ENCODE measurements at regions not wholly inside any gene's neighbourhood (a gene's known extent, or its start where the extent isn't known, plus 50 kb on each side); places are given as distances from the start of the nearest gene placed in this dataset.

DNA sequence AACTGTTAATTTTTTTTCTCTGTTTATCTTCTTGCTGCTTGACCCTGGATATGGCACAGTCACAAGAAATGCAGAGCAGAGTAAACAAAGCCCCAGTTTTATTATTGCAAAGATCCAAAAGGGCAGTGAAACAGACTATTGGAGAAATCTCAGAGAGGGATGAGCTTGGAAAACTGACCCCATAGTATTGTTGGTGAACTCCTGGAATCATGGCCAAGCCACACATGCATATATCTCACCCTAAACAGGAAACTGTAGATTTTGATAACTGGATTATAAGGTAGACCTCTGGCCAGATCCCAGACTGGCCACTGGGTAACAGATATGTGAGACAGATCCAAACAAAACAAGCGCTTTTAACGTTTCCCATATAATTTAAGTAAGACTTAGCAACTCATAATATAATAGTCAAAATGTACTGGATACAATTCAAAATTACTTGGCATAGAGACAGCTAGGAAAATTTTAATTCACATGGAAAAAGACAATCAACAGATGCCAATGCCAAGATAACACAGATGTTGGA, 263.5 kb upstream of the SEMA6A start:
- Histone ChIP-seq H3K4me2 (ENCODE audit: control insufficient read depth, insufficient read depth) (no peak overlapping the region), H3K4me1 (ENCODE audit: control insufficient read depth, insufficient read depth, low read length) (no peaks in the 10 kb centered on the region), H3K9ac (ENCODE audit: control insufficient read depth, insufficient read depth, low read length) (no peak overlapping the region), H3K27ac (ENCODE audit: control insufficient read depth, insufficient read depth) (no peak overlapping the region), H3K79me2 (ENCODE audit: control insufficient read depth, insufficient read depth, low read length) (no peaks in the 10 kb centered on the region), H3K36me3 (ENCODE audit: control insufficient read depth in 2 of 2, insufficient read depth in 2 of 2, low read length in 1 of 2) (no peaks in the 10 kb centered on the region), H3K27me3 (replicated peaks in 1 of 2; ENCODE audit: control insufficient read depth in 2 of 2, insufficient read depth in 2 of 2, low read length in 1 of 2) (no peaks in the 10 kb centered on the region), H3K4me3 (no peak overlapping the region), H4K20me1 (ENCODE audit: control insufficient read depth, insufficient read depth) (no peaks in the 10 kb centered on the region), H2AFZ (ENCODE audit: control insufficient read depth, low read depth, low read length) (no peak overlapping the region), H3K9me3 (replicated peaks; ENCODE audit: control insufficient read depth, insufficient read depth, low read length) (no peaks in the 10 kb centered on the region)
- ChIA-PET POLR2A (interaction anchor here (0.5 to 0.6 kb wide), 2 partner anchors 171 to 612 kb away, joined by 3 to 4 read pairs; no protein-coding TSS in a partner anchor), CTCF (no interaction called here), RAD21 (ENCODE audit: unreplicated experiment) (no interaction called here), SMC1A (ENCODE audit: uncharacterized antibody, unreplicated experiment) (no interaction called here)
- no peak for FAIRE-seq
- DNase-seq (ENCODE audit: low read depth, low spot score) = no peak
- intact Hi-C loops (cut with micrococcal nuclease; ENCODE audit: unreplicated experiment) (no loop called here), in situ Hi-C loops (cut with MboI) (no loop called here)
- no TSS peak for BruUV-seq (replicated peaks)
- no peak for ATAC-seq
- TF ChIP-seq, protein P1, sequence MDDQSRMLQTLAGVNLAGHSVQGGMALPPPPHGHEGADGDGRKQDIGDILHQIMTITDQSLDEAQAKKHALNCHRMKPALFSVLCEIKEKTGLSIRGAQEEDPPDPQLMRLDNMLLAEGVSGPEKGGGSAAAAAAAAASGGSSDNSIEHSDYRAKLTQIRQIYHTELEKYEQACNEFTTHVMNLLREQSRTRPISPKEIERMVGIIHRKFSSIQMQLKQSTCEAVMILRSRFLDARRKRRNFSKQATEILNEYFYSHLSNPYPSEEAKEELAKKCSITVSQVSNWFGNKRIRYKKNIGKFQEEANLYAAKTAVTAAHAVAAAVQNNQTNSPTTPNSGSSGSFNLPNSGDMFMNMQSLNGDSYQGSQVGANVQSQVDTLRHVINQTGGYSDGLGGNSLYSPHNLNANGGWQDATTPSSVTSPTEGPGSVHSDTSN (IDR thresholded peaks at IDR 0.05; ENCODE audit: insufficient replicate concordance, low read depth, low read length) = no peak
- TF ChIP-seq, protein P2, sequence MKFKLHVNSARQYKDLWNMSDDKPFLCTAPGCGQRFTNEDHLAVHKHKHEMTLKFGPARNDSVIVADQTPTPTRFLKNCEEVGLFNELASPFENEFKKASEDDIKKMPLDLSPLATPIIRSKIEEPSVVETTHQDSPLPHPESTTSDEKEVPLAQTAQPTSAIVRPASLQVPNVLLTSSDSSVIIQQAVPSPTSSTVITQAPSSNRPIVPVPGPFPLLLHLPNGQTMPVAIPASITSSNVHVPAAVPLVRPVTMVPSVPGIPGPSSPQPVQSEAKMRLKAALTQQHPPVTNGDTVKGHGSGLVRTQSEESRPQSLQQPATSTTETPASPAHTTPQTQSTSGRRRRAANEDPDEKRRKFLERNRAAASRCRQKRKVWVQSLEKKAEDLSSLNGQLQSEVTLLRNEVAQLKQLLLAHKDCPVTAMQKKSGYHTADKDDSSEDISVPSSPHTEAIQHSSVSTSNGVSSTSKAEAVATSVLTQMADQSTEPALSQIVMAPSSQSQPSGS (IDR thresholded peaks at IDR 0.05; ENCODE audit: low read length) = no peak
- TF ChIP-seq YBX1 (IDR thresholded peaks at IDR 0.05) (no peak), PML (IDR thresholded peaks at IDR 0.05; ENCODE audit: low read length) (no peak), ATF7 (IDR thresholded peaks at IDR 0.05; ENCODE audit: low read depth) (no peak), CREB1 (IDR thresholded peaks at IDR 0.05; ENCODE audit: low read depth) (no peak)
- TF ChIP-seq, protein P3, sequence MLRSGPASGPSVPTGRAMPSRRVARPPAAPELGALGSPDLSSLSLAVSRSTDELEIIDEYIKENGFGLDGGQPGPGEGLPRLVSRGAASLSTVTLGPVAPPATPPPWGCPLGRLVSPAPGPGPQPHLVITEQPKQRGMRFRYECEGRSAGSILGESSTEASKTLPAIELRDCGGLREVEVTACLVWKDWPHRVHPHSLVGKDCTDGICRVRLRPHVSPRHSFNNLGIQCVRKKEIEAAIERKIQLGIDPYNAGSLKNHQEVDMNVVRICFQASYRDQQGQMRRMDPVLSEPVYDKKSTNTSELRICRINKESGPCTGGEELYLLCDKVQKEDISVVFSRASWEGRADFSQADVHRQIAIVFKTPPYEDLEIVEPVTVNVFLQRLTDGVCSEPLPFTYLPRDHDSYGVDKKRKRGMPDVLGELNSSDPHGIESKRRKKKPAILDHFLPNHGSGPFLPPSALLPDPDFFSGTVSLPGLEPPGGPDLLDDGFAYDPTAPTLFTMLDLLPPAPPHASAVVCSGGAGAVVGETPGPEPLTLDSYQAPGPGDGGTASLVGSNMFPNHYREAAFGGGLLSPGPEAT (IDR thresholded peaks at IDR 0.05; ENCODE audit: low read depth) = no peak
- 87% methylated on average over 2 of the region's 2 CpGs for WGBS (ENCODE audit: insufficient coverage, insufficient replicate concordance, low lambda C conversion rate, missing lambda C conversion rate)

All from GM12878 (cell line).